ENCODE measurements at regions not wholly inside any gene's neighbourhood (a gene's known extent, or its start where the extent isn't known, plus 50 kb on each side); places are given as distances from the start of the nearest gene placed in this dataset.

DNA sequence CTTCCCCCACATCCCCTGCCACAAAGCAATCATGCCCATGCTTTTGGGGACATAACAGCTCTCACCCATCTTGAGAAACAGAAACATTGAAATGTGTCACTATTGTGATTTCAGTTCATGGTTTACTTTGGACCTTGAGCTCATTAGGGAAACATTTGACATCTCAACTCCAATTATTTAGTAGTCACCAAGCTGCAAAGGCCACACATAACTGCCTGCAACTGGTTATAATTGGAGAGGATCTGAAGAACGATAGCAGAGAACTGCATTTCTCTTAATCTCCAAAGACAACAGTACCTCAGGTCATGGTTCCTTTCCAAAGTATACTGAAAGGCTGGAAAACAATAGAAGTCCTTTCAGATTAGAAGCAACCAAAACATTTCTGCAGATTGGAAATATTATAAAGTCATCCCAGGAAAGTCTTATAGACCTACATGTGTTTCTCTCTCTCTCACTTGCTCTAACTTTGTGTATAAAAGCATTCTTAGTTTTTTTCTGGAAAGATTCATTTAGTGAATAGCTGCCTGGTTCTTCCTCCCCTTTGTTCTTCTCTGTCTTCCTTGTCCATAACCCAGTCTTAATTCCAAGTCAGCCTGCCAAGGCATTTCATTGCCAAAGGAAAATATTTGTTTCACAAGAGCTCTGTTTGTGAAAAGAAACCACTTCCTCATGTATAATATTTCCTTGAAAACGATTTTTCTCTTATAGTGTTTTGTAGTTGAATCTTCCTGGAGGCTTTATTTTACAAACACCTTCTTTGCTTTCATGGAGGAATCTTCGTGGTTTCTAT lies 426.8 kb downstream of the ADGRL2 start:
- FAIRE-seq = peak; percentile 73
- DNase-seq (ENCODE audit: insufficient read length, low spot score) = no peak

DNA sequence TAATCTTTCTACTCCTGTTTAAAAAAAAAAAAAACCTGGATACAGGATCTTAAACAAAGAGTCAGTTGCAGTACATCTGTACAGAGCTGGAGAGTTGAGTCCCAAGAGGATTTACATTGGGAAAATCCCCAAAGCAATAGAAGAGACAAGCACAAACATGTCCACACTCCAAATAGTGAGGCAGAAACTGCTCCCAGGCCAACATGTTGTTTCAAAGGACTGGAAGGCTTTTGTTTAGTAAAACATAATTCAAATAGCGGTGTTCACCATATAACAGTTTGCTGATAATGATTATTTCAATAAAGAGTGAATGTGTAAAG lies 425.4 kb downstream of the ADGRL2 start:
- FAIRE-seq = no peak
- no peak for DNase-seq (ENCODE audit: insufficient read length, low spot score)

DNA sequence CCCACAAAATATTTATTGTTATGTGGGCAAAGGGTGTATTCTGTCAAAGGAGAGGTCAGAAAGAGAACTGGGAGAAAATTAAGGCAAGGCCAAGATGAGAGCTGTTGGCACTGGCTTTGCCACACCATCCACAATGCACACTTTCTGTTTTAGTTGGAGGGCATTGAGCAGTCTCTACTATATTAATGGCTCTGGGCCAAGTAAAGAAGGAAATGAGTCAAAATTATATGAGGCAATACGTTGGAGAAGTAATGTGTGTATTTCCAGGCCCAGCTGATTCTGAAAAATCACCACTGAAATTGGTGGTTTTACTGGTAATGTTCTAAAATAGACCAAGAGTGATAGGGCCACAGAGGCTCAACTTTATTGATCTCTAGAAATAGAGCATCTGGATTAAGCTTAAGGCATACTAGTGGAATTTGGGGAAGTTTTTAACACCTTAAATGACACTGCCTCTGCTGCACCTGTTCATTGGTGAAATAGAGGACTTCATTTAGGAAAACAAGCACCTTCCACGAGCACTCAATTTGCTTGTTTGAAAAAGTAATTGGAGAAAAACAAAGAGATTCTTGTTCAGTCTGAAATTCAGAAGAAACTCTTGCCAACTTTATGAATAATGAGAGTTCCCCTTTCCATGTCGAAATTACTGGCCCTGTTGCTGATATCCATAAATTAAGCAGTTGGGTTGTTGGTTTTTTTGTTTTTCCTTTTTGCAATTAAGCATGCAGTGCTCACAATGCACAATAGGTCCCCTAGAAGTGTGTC lies 424.9 kb downstream of the ADGRL2 start:
- DNase-seq (ENCODE audit: insufficient read length, low spot score) = no peak
- peak; percentile 18 for FAIRE-seq

DNA sequence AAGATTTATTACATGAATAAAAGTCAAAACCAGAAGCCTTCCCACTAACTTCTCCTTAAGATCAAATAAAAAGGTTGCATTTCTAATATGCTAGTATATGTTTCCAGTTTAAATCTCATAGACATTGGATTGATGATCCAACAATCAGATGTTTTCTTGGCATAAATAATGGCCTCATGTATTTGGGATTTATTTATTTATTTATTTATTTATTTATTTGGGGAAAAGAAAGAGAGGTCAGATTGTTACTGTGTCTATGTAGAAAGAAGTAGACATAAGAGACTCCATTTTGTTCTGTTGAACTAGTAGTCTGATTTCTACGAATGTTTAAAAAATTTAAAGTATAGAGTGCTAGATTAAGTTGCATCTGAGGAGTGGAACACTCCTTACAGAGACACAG lies 422.4 kb downstream of the ADGRL2 start:
- FAIRE-seq (no peak), DNase-seq (ENCODE audit: insufficient read length, low spot score) (no peak)

DNA sequence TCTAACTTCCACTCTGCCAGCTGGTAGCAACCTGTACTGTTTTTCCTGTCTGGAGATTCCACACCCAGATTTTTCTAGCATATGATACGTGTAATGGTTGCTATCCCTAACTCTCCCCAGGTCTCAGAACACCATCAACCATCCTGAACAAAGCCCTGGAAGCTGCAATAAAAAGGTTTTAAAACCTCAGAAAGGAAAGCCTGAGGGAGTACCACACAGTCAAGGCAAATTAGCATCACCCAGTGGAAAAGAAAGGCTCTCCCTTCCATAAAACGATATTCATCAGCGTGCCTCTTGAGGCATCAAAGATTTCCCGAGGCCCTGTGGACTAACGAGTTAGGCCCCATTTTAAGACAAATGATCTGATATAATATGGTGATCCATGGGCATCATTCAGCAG lies 421.0 kb downstream of the ADGRL2 start:
- FAIRE-seq = no peak

DNA sequence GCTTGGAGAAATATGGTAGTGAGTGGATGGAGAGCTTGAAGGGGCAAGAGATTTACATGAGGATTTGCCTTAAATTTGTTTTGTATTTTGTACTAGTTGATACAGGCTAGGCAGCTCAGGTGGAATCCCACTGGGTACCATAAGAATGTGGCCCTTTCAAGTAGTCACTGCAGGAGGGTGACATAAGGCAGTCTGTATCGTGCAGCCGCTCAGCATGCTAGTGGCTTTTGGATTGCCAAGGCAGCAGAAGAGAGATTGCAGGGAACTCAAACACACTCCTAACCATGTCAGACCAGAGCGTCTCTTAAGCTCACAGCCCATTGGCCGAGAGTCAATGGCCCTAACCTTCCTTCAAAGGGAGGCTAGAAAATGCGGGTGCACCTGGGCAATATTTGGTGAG lies 420.0 kb downstream of the ADGRL2 start:
- no peak for FAIRE-seq

More for the DNA sequence above, 421.0 kb downstream of the ADGRL2 start:
- DNase-seq (ENCODE audit: insufficient read length, low spot score) = no peak

DNA sequence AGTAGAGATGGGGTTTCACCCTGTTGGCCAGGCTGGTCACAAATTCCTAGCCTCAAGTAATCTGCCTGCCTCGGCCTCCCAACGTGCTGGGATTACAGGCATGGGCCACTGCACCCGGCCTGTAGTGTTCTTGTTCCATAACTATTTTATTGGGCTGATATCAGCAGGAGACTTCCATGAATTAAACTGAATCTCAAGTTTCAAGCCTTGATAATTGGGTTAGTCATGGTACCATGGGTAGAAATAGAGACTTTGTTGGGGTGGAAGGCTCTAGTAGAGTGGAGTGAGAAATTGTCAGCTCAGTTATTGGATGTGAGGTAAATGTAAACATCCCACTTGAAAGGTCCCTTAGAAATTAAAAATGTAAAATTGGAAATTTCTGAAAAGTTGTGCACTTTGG lies 419.1 kb downstream of the ADGRL2 start:
- FAIRE-seq (no peak), DNase-seq (ENCODE audit: insufficient read length, low spot score) (no peak)

More for the DNA sequence above, 420.0 kb downstream of the ADGRL2 start:
- no peak for DNase-seq (ENCODE audit: insufficient read length, low spot score)

DNA sequence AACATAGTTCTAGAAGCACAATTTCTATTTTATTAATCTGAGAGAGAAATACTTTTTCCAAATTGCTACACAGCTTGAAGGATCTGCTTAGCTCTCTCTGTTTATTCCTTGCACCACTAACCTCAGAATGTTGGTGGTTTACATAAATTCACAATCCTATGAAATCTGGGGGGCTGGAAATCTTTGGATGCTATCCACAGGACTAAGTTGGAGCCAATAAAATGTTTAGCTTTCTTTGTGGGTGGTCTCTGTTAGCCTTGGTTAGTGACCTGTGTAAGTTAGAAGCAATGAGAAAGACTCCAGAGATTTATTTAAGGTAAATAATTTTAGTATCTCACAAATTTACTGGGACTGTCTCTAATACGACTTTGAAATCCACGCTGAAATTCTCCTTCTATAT lies 418.1 kb downstream of the ADGRL2 start:
- DNase-seq (ENCODE audit: insufficient read length, low spot score) (no peak), FAIRE-seq (no peak)

DNA sequence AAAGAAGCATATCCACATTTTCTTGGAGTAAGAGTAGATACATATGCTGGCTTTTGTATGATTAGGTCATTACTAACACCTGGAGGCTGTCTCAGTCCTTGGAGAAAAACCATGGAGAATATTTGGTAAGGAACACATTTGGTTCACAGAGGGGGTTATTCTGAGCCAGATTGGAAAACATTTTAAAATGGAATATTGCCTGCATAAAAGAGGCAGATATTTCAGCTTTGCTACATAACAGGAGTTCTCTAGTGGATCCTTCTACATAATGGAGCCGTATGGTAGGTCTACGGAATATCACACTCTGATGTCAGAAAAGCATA lies 415.1 kb downstream of the ADGRL2 start:
- DNase-seq (ENCODE audit: insufficient read length, low spot score) (no peak), FAIRE-seq (no peak)

DNA sequence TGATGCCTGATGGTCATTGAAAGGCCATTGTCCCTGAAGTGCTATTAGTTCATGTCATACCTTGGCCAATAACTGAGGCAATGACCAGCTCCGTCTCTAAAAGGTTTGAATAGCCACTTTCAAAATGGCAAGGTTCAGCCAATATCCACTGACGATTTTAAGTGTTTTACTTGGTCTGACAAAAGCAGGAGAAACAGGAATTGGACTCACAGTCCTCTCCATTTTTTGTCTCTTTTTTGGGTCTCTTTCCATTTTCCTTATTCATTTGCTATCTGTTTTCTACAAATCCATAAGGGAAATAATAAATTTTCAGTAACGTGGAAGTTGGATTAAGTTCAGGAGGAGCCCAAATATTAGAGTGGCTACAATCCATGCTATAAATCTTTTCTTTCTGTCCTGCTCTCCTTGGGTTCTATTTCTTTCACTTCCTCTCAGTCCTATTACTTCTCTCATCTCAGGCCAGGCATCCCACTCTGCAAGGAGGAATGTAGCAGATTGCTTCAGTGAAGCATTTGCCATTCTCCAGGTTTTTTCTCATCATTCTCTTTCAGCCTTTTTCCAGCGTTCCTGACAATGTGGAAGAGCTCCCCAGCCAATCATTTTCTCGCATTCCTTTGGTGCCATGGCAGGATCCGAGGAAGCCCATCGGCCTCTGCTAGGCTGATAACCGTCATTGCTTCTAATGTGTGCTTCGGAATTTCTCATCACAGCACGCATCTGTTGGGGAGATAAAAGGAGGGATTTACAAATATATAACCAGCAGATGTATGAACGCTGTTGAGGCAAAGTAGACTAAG lies 414.5 kb downstream of the ADGRL2 start:
- no peak for DNase-seq (ENCODE audit: insufficient read length, low spot score)
- FAIRE-seq = no peak

DNA sequence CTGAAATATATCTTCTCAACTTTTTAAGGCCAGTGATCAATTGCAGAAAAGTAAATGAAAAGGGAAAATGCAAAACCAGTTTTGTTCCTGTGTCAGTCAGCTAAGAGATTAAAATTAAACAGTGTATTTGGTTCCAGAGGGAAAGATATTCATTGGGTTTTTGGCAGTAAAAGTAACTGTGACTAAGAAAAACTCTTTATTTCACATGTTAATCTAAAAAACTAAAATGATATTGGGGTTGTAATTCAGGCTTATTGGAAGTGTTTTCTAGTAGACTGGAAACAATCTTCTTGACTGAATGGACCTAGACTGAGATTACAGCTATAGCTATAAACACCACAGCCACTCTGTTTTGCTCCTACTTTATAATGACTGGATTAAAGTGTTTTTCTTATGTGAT lies 413.9 kb downstream of the ADGRL2 start:
- no peak for FAIRE-seq
- no peak for DNase-seq (ENCODE audit: insufficient read length, low spot score)

DNA sequence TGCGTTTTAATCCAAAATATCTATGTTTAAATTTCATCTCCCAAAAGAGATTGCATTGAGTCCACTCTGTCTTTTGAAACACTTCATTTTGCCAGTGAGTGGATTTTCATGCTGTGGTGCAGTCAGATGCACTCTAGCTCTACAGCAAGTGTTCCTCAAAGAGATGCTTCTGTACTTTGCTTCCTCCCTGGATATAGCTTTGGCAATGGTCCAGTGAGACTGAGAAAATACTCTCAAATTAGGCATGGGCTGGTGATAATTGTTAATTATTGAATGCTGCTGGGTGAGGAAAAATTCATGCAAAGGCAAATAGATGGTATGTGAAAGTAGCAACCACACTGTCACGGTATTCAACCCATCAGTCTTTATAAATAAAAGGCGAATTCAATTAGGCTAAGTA lies 396.9 kb downstream of the ADGRL2 start:
- FAIRE-seq = no peak
- no peak for DNase-seq (ENCODE audit: insufficient read length, low spot score)

DNA sequence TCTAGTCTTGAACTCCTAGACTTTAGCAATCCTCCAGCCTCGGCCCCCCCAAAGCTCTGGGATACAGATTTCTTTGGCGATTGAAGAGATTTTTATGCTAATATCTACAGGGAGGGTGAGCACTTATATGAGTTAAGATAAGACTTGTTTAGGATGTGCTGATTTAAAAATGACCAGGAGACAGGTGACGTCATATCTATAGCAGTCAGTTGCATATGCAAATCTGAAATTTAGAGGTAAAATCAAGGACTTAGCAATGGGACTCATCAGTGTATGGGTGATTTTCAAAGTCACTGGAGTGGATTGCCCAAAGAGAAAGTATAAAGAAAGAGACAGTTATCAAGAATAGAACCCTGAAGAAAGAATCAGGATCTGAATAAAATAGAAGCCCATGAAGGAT lies 394.5 kb downstream of the ADGRL2 start:
- FAIRE-seq (no peak), DNase-seq (ENCODE audit: insufficient read length, low spot score) (no peak)

DNA sequence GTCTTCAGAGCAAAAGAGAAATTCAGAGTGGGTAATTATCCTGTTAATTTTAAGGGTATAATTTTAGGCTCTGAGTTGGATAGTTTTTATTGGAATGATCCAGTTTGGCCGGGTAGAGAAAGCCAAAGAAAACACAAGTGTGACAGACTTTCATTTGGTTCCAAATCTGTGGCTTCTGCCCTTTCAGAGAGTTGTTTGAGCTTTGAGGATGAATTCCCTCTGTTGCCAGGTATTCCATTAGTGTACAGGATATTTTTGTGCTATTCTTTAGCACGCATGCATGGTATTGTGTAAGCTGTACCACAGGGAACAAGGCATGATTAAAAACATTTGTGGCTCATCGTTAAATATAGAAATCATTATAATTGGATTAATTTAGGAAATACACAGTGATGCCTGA lies 384.4 kb downstream of the ADGRL2 start:
- DNase-seq (ENCODE audit: insufficient read length, low spot score) (no peak), FAIRE-seq (no peak)

DNA sequence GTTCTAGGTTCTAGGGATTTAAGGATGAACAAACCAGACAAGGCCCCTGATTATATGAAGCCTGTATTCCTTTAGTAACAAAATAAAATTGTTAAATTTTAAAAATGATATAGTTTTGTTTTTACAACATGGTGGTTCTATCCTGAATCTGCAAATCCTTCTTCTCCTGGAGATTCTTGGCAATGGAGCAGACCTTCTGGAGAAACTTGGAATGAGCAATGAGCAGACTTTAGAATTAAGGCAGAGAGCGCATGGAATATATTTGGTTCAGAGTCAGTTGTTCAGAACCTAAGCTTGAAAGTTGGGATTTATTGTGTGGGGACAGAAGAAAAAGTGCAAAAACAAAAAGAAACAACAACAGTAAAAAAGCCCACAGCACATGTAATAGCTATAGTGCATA lies 381.1 kb downstream of the ADGRL2 start:
- DNase-seq (ENCODE audit: insufficient read length, low spot score) = no peak
- no peak for FAIRE-seq

DNA sequence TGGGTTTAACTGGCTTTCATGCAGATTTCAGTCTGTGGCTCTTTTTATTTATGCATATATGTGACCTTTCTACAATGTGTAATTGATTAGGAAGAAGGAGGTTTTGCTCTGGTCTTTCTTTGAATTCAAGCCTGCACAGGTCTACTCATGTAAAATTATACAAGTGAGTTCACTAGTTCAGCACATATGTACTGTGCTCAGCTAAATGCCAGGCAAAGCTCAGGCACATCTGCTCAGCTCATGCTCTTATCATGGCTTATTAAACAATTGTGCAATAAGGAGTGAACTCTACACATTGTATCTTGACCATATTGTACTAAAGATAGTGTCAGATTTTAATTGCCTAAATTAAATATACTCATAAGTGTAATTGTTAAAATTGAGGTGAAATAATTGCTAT lies 378.4 kb downstream of the ADGRL2 start:
- no peak for FAIRE-seq
- no peak for DNase-seq (ENCODE audit: insufficient read length, low spot score)

DNA sequence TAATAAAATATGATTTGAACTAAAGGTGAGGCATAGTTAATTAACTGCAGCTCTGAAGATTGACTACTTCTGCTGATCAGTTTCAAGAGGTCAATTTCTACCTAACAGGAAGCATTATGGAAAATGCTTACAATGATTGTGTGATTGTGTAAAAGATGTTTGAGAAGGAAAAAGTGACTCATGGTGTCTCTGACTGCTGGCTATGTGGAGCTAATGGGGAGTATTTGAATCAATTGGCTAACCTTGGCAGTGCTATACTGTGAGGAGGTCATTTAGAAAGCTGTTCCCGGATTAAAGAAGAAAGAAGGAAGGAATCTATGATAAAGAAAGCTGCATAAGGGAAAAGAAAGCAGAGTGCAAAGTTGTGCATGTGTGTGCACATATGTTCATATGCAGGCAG lies 376.5 kb downstream of the ADGRL2 start:
- DNase-seq (ENCODE audit: insufficient read length, low spot score) (no peak), FAIRE-seq (no peak)

DNA sequence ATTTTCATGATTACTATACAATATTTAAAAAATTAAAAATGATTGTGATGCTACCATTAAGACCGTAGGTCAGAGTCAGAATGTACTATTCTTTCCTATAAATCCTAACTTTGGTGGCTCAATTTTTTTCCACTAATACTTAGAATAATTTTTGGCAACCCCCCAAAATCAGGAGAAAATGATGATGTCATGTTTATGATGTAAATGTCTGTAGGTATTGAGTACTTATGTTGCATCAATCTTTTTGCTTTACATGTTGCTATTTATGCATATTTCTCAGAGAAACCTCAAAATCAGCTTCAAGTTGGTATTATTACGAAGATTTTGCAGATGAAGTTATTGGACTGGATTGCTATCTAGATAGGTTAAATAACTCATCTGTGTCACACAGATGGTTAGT lies 371.2 kb downstream of the ADGRL2 start:
- DNase-seq (ENCODE audit: insufficient read length, low spot score) = no peak
- FAIRE-seq = no peak

DNA sequence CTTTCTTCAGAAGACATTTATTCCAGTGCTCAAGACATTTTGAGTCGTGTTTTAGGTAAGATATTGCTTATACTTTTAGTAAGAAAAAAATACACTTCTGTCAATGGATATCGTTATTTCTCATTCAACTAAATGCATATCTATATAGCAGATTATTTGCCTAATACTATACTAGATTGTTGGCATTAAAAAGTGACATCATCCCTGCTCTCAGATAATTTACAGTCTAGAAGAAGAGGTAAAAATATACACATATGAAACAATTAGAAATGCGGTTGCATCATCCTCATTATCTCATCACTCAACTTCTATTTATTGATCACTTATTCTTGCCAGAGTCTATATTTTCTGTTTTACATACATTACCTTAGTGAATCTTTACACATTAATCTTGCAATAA lies 367.7 kb downstream of the ADGRL2 start:
- no peak for DNase-seq (ENCODE audit: insufficient read length, low spot score)
- FAIRE-seq = no peak

DNA sequence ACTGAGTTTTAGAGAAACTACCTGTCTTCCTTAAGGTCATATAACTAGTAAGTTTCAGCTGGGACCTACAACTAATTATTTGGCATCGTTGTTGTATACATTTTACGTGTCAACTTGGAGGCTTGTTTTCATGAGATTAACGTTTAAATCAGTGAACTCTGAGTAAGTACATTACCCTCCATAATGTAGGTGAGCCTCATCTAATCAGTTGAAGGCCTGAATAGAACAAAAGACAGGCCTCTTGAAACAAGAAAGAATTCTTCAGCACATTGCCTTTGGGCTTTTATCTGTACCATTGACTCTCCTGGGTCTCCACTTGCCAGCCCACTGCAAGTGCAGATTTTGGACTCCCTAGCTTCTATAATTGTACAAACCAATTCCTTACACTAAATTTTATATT lies 364.6 kb downstream of the ADGRL2 start:
- FAIRE-seq = no peak
- DNase-seq (ENCODE audit: insufficient read length, low spot score) = no peak

DNA sequence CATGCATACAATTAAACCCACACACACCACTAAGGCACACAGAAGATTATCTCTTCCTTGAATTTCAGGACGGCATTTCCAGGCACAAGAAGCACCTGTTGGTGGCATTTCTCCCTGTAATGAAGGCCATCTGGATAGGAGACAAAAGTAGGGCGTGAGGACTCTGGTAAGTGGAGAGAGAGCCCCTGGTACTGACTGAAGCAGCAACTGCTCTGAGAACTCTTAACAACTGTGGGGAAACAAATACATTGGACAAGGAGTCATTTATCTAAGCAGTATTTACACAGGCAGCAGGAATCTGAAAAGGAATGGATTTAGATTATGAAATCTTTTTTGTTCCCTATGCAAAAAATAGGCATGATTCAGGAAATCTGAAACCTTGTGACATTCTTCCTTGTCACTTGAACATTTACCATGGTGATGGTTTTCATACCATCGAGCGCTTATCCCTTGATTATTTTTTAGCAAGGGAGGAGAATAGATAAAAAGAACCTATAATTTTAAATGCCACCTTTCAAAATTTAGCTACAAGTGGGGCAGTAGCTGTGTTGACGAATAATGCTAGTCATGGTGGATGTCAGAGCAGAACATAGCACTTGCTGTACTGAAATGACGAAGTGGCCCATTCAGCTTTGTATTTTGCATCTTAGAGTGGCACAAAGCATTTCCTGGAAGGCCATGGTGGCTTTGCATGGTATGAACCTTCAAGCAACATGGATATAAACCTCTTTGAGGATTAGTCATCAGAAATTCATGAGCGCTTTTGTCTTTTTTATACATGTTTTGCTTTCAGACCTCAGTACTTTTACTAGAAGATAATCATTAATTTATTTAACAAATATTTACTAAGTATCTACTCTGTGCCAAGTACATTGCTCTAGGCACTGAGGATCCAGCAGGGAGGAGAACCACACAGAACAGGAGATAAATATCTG lies 362.0 kb downstream of the ADGRL2 start:
- FAIRE-seq = no peak

More for the DNA sequence above, 362.0 kb downstream of the ADGRL2 start:
- DNase-seq (ENCODE audit: insufficient read length, low spot score) = no peak

All from GM19239 (cell line).